SK-N-SH treated with all-trans-retinoic acid at 6 μM for 48 hours (cell line): ENCODE measurements at regions not wholly inside any gene's neighbourhood (a gene's known extent, or its start where the extent isn't known, plus 50 kb on each side); places are given as distances from the start of the nearest gene placed in this dataset.

Experiments used
- ISL1 ChIP-seq: fragments of 250-450 bp; sonication (Bioruptor Pico); IDR thresholded peaks from 2 replicates; pipeline ENCODE4 v2.1.2; 2022; ENCODE audit warnings: mild to moderate bottlenecking, moderate library complexity
- RARB ChIP-seq: fragments of 250-450 bp; sonication (Bioruptor Pico); IDR thresholded peaks from 2 replicates; pipeline ENCODE4 v1.8.0; 2021; ENCODE audit warnings: mild to moderate bottlenecking, moderate library complexity
- SNAI2 ChIP-seq: fragments of 250-450 bp; sonication (Bioruptor Pico); IDR thresholded peaks from 2 replicates; pipeline ENCODE4 v1.5.0; 2020; ENCODE audit warnings: mild to moderate bottlenecking, moderate library complexity
- ZFP3 ChIP-seq: fragments of 250-450 bp; sonication (Bioruptor Pico); IDR thresholded peaks from 2 replicates; pipeline ENCODE4 v1.5.0; 2020; ENCODE audit warnings: mild to moderate bottlenecking, moderate library complexity
- ZNF565 ChIP-seq: fragments of 450-650 bp; formaldehyde crosslinking; conservative IDR thresholded peaks from 2 replicates; pipeline ENCODE4 v1.5.0; 2020; ENCODE audit warnings: low read depth, mild to moderate bottlenecking, moderate library complexity
- TF ChIP-seq, protein P1 (sequence below): fragments of 250-450 bp; sonication (Bioruptor Pico); IDR thresholded peaks from 2 replicates; pipeline ENCODE4 v1.5.0; 2020; ENCODE audit warnings: mild to moderate bottlenecking, moderate library complexity
- TF ChIP-seq, protein P2 (sequence below): fragments of 250-450 bp; sonication (Bioruptor Pico); IDR thresholded peaks from 2 replicates; pipeline ENCODE4 v1.8.0; 2020; ENCODE audit warnings: mild to moderate bottlenecking, moderate library complexity, borderline replicate concordance
- TF ChIP-seq, protein P3 (sequence below): fragments of 250-450 bp; sonication (Bioruptor Pico); IDR thresholded peaks from 2 replicates; pipeline ENCODE4 v1.5.1; 2020; ENCODE audit warnings: low read depth, mild to moderate bottlenecking, moderate library complexity
- TF ChIP-seq, protein P4 (sequence below): fragments of 250-450 bp; sonication (Bioruptor Pico); IDR thresholded peaks from 2 replicates; pipeline ENCODE4 v1.8.0; 2021; ENCODE audit warnings: low read depth, mild to moderate bottlenecking, moderate library complexity, borderline replicate concordance

DNA sequence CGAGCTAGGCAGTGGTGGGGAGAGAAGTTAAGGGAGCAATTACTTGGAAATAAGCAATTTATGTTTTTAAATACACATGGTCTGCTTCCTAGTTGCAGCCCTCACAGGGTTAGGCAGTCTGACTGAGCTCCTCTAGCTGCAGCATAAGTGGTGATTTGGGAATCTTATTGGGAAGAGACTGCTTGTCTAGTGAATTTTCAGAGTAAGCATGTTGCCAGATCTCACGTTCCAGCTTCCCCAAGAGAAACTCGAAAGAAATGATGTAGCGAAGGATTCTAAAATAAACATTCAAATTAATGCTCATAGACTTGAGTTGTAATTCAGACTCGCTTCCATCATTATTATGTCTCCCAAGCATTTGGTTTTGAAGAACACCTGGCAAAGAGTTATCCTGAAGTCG is 440.2 kb downstream of the ATP23 start:
- TF ChIP-seq, protein P1, sequence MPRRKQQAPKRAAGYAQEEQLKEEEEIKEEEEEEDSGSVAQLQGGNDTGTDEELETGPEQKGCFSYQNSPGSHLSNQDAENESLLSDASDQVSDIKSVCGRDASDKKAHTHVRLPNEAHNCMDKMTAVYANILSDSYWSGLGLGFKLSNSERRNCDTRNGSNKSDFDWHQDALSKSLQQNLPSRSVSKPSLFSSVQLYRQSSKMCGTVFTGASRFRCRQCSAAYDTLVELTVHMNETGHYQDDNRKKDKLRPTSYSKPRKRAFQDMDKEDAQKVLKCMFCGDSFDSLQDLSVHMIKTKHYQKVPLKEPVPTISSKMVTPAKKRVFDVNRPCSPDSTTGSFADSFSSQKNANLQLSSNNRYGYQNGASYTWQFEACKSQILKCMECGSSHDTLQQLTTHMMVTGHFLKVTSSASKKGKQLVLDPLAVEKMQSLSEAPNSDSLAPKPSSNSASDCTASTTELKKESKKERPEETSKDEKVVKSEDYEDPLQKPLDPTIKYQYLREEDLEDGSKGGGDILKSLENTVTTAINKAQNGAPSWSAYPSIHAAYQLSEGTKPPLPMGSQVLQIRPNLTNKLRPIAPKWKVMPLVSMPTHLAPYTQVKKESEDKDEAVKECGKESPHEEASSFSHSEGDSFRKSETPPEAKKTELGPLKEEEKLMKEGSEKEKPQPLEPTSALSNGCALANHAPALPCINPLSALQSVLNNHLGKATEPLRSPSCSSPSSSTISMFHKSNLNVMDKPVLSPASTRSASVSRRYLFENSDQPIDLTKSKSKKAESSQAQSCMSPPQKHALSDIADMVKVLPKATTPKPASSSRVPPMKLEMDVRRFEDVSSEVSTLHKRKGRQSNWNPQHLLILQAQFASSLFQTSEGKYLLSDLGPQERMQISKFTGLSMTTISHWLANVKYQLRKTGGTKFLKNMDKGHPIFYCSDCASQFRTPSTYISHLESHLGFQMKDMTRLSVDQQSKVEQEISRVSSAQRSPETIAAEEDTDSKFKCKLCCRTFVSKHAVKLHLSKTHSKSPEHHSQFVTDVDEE (CRISPR knock-in tag) = no peak
- TF ChIP-seq SNAI2 (CRISPR knock-in tag) = no peak
- no peak for TF ChIP-seq ZNF565
- TF ChIP-seq ISL1 (CRISPR knock-in tag) = no peak
- TF ChIP-seq, protein P2, sequence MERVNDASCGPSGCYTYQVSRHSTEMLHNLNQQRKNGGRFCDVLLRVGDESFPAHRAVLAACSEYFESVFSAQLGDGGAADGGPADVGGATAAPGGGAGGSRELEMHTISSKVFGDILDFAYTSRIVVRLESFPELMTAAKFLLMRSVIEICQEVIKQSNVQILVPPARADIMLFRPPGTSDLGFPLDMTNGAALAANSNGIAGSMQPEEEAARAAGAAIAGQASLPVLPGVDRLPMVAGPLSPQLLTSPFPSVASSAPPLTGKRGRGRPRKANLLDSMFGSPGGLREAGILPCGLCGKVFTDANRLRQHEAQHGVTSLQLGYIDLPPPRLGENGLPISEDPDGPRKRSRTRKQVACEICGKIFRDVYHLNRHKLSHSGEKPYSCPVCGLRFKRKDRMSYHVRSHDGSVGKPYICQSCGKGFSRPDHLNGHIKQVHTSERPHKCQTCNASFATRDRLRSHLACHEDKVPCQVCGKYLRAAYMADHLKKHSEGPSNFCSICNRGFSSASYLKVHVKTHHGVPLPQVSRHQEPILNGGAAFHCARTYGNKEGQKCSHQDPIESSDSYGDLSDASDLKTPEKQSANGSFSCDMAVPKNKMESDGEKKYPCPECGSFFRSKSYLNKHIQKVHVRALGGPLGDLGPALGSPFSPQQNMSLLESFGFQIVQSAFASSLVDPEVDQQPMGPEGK = no peak
- TF ChIP-seq, protein P3, sequence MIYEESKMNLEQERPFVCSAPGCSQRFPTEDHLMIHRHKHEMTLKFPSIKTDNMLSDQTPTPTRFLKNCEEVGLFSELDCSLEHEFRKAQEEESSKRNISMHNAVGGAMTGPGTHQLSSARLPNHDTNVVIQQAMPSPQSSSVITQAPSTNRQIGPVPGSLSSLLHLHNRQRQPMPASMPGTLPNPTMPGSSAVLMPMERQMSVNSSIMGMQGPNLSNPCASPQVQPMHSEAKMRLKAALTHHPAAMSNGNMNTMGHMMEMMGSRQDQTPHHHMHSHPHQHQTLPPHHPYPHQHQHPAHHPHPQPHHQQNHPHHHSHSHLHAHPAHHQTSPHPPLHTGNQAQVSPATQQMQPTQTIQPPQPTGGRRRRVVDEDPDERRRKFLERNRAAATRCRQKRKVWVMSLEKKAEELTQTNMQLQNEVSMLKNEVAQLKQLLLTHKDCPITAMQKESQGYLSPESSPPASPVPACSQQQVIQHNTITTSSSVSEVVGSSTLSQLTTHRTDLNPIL (CRISPR knock-in tag) = no peak
- TF ChIP-seq RARB (CRISPR knock-in tag) = no peak
- TF ChIP-seq, protein P4, sequence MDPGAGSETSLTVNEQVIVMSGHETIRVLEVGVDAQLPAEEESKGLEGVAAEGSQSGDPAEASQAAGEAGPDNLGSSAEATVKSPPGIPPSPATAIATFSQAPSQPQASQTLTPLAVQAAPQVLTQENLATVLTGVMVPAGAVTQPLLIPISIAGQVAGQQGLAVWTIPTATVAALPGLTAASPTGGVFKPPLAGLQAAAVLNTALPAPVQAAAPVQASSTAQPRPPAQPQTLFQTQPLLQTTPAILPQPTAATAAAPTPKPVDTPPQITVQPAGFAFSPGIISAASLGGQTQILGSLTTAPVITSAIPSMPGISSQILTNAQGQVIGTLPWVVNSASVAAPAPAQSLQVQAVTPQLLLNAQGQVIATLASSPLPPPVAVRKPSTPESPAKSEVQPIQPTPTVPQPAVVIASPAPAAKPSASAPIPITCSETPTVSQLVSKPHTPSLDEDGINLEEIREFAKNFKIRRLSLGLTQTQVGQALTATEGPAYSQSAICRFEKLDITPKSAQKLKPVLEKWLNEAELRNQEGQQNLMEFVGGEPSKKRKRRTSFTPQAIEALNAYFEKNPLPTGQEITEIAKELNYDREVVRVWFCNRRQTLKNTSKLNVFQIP (CRISPR knock-in tag) = no peak
- TF ChIP-seq ZFP3 (CRISPR knock-in tag) = no peak
